Stimulated activated CD8-positive, alpha-beta memory T cell treated with anti-CD3 and anti-CD28 coated beads, Interleukin-7, amount 100 ng/mL, for 4 hours (primary cell): ENCODE measurements at regions not wholly inside any gene's neighbourhood (a gene's known extent, or its start where the extent isn't known, plus 50 kb on each side); places are given as distances from the start of the nearest gene placed in this dataset.
"Not testable (repeated sequence)": the region's sequence is repeated elsewhere in the genome, so short reads cannot be mapped to it uniquely, and the experiment has no call there.

Experiments
- DNase-seq, 2 donors: peaks; one replicate each; pipeline ENCODE4 v3.0.0-alpha.2; 2020; ENCODE audit warnings: low read depth in 2 of 2

GRCh38 chr2:7379799-7380198, 462.6 kb downstream of the RNF144A start:
- no peak for DNase-seq

- no peak for DNase-seq
Measured at GRCh38 chr2:7384773-7385349, 467.6 kb downstream of the RNF144A start.

GRCh38 chr2:7390311-7390710, 473.1 kb downstream of the RNF144A start:
- DNase-seq = not testable (repeated sequence)

- DNase-seq = no peak
Measured at GRCh38 chr2:7392076-7392787, 475.0 kb downstream of the RNF144A start.

GRCh38 chr2:7394195-7394594, 477.0 kb downstream of the RNF144A start:
- DNase-seq = no peak

- DNase-seq = no peak
Measured at GRCh38 chr2:7400628-7401027, 483.4 kb downstream of the RNF144A start.

- no peak for DNase-seq
Measured at GRCh38 chr2:7403092-7403775, 486.0 kb downstream of the RNF144A start.

GRCh38 chr2:7405861-7406715, 488.9 kb downstream of the RNF144A start:
- DNase-seq = no peak

- DNase-seq = no peak
Measured at GRCh38 chr2:7407001-7407400, 489.8 kb downstream of the RNF144A start.

- no peak for DNase-seq
Measured at GRCh38 chr2:7407906-7408680, 490.9 kb downstream of the RNF144A start.

GRCh38 chr2:7411691-7412090, 494.5 kb downstream of the RNF144A start:
- no peak for DNase-seq

- no peak for DNase-seq
Measured at GRCh38 chr2:7417845-7418742, 500.9 kb downstream of the RNF144A start.

GRCh38 chr2:7419186-7419585, 502.0 kb downstream of the RNF144A start:
- DNase-seq = no peak

- no peak for DNase-seq
Measured at GRCh38 chr2:7419814-7420311, 502.7 kb downstream of the RNF144A start.

- DNase-seq = no peak
Measured at GRCh38 chr2:7420530-7420929, 503.3 kb downstream of the RNF144A start.

- no peak for DNase-seq
Measured at GRCh38 chr2:7424481-7424880, 507.3 kb downstream of the RNF144A start.

GRCh38 chr2:7427293-7428060, 510.3 kb downstream of the RNF144A start:
- DNase-seq = no peak

- no peak for DNase-seq
Measured at GRCh38 chr2:7428454-7429204, 511.4 kb downstream of the RNF144A start.

- no peak for DNase-seq
Measured at GRCh38 chr2:7429733-7430132, 512.5 kb downstream of the RNF144A start.
